Suprapubic skin (tissue), 4 donors: ENCODE measurements at regions not wholly inside any gene's neighbourhood (a gene's known extent, or its start where the extent isn't known, plus 50 kb on each side); places are given as distances from the start of the nearest gene placed in this dataset.

Experiments
- DNase-seq, 2 donors: peaks; one replicate each; pipeline ENCODE4 v3.0.0-alpha.2; 2019; ENCODE audit warnings: low spot score in 2 of 2
- H3K27ac ChIP-seq: fragments of 200-600 bp; sonication (generic); one replicate; pipeline ENCODE4 v1.5.1; 2019
- H3K27me3 ChIP-seq: fragments of 200-600 bp; sonication (generic); one replicate; pipeline ENCODE4 v1.5.1; 2019
- H3K36me3 ChIP-seq: fragments of 200-600 bp; sonication (generic); one replicate; pipeline ENCODE4 v1.5.1; 2019
- H3K4me1 ChIP-seq: fragments of 200-600 bp; sonication (generic); one replicate; pipeline ENCODE4 v1.5.1; 2019
- H3K4me3 ChIP-seq: fragments of 200-600 bp; sonication (generic); one replicate; pipeline ENCODE4 v1.5.1; 2019; ENCODE audit warnings: mild to moderate bottlenecking
- H3K9me3 ChIP-seq: fragments of 200-600 bp; sonication (generic); one replicate; pipeline ENCODE4 v1.5.1; 2019
- EP300 ChIP-seq: sonication (generic); formaldehyde crosslinking; IDR thresholded peaks from one replicate; pipeline ENCODE4 v1.6.1; 2017; ENCODE audit warnings: antibody characterized with exemption
- POLR2A ChIP-seq, 2 donors: fragments of 450-650 bp; IDR thresholded peaks; one replicate each; pipeline ENCODE4 v1.6.1; 2017; ENCODE audit warnings: antibody characterized with exemption in 2 of 2, mild to moderate bottlenecking in 2 of 2, moderate library complexity in 2 of 2
- POLR2AphosphoS5 ChIP-seq, 3 donors: sonication (generic); formaldehyde crosslinking; IDR thresholded peaks; one replicate each; pipeline ENCODE4 v1.6.1; 2017; ENCODE audit warnings: antibody characterized with exemption in 3 of 3
- WGBS: methylation state at CpG from one replicate; pipeline ENCODE4 v1.1.5; 2018; 5-methylcytosine and 5-hydroxymethylcytosine counted together
- TF ChIP-seq, protein P1 (sequence below), 2 donors: fragments of 200-600 bp in 1 of 2; fragments of 450-650 bp in 1 of 2; sonication (generic) in 1 of 2; IDR thresholded peaks; one replicate each; pipeline ENCODE4 v1.5.1; 2016 to 2019; ENCODE audit warnings: antibody characterized with exemption in 2 of 2, mild to moderate bottlenecking in 1 of 2, moderate library complexity in 1 of 2

DNA sequence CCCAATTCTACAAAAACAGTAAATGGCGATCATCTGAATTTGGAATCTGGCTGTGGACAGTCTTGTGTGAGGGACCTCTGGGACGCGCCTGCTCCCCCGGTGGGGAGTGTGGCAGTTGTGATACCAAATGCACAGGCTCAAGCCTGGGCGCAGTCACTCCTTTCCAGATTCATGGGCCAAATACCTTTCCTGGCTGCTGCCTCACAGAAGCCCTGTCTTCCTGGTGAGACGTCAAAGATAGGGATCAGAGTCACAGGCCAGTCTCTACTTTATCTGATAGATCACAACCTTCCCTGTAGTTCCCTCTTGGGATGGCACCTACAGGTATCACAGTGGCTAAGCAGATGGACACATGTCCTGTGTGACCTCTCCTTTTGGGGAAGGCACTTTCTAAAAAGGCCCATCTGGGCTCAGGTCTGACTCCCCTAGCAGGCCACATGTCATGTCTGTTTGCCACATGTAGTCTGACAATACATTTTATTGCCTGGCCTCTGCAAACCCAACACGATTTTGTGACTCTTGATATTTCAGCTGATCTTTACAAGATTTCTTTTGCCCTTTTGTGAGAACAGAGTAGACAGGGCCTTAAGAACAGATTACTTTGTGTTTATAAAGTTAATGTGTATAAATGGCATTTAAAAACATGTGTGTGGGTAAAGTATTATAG lies 150.1 kb downstream of the SNX10 start:
- TF ChIP-seq, protein P1, sequence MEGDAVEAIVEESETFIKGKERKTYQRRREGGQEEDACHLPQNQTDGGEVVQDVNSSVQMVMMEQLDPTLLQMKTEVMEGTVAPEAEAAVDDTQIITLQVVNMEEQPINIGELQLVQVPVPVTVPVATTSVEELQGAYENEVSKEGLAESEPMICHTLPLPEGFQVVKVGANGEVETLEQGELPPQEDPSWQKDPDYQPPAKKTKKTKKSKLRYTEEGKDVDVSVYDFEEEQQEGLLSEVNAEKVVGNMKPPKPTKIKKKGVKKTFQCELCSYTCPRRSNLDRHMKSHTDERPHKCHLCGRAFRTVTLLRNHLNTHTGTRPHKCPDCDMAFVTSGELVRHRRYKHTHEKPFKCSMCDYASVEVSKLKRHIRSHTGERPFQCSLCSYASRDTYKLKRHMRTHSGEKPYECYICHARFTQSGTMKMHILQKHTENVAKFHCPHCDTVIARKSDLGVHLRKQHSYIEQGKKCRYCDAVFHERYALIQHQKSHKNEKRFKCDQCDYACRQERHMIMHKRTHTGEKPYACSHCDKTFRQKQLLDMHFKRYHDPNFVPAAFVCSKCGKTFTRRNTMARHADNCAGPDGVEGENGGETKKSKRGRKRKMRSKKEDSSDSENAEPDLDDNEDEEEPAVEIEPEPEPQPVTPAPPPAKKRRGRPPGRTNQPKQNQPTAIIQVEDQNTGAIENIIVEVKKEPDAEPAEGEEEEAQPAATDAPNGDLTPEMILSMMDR (IDR thresholded peaks at IDR 0.05), result no peak
- no peak for TF ChIP-seq POLR2A (IDR thresholded peaks at IDR 0.05)
- TF ChIP-seq POLR2AphosphoS5 (IDR thresholded peaks at IDR 0.05), result no peak
- no peaks in the 10 kb centered on the region for H3K4me1 ChIP-seq
- H3K36me3 ChIP-seq, result no peaks in the 10 kb centered on the region
- no peaks in the 10 kb centered on the region for H3K9me3 ChIP-seq
- no peak for DNase-seq
- no peaks in the 10 kb centered on the region for H3K27me3 ChIP-seq
- H3K4me3 ChIP-seq, result no peak overlapping the region
- 85% methylated on average over 7 of the region's 7 CpGs for WGBS
- no peak overlapping the region for H3K27ac ChIP-seq

DNA sequence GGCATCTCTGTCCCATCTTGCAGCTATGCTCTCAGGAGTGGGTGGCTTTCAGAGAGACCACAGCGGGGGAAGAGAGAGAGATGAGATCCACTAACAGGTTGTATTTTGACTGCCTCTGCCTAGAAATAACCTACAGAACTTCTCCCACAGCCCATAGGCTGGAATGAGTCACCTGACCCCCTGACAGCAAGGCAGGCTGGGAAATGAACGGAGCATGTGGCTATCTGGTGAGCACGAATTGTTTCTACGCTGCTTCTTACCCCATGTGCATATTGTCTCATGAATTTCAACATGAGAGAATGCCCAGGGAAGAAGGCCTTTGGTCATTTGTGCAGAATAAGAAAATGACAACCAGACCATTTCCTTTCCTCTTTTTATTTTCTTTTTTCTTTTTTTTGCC lies 151.3 kb downstream of the SNX10 start:
- H3K4me3 ChIP-seq, result no peak overlapping the region
- no peak overlapping the region for H3K27ac ChIP-seq
- H3K36me3 ChIP-seq, result no peaks in the 10 kb centered on the region
- TF ChIP-seq, protein P1 (IDR thresholded peaks at IDR 0.05), result no peak
- TF ChIP-seq EP300 (no peak), POLR2AphosphoS5 (IDR thresholded peaks at IDR 0.05) (no peak), POLR2A (IDR thresholded peaks at IDR 0.05) (no peak)
- no peaks in the 10 kb centered on the region for H3K4me1 ChIP-seq
- H3K27me3 ChIP-seq, result no peaks in the 10 kb centered on the region
- 95% methylated on average over 4 of the region's 4 CpGs for WGBS
- DNase-seq, result no peak
- no peaks in the 10 kb centered on the region for H3K9me3 ChIP-seq

DNA sequence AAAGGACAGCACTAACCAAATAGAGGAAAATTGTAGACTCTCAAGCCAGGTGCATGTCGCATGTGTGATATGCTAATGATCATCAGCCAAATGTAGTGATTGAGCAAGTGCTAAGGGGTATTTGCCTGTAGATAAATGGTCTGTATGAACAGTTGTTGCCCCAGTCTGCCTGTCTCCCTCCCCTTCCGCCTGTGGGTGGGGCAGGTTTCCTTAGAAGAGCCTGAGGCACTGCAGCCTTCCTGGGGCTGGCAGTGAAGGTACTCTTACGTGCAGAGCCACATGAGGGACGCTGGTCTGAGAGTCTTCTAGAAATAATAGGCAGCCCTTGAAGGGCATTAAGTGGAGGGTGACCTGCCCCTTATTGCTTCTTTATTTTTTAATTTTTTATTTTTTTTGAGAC lies 152.1 kb downstream of the SNX10 start:
- WGBS, result 61% methylated on average over 4 of the region's 4 CpGs
- no peak for TF ChIP-seq POLR2A (IDR thresholded peaks at IDR 0.05)
- TF ChIP-seq EP300, result no peak
- no peak for TF ChIP-seq POLR2AphosphoS5 (IDR thresholded peaks at IDR 0.05)
- TF ChIP-seq, protein P1 (IDR thresholded peaks at IDR 0.05), result no peak
- no peaks in the 10 kb centered on the region for H3K9me3 ChIP-seq
- DNase-seq, result no peak
- H3K27ac ChIP-seq, result no peak overlapping the region
- H3K27me3 ChIP-seq, result no peaks in the 10 kb centered on the region
- H3K4me3 ChIP-seq, result no peak overlapping the region
- no peaks in the 10 kb centered on the region for H3K36me3 ChIP-seq
- no peaks in the 10 kb centered on the region for H3K4me1 ChIP-seq

DNA sequence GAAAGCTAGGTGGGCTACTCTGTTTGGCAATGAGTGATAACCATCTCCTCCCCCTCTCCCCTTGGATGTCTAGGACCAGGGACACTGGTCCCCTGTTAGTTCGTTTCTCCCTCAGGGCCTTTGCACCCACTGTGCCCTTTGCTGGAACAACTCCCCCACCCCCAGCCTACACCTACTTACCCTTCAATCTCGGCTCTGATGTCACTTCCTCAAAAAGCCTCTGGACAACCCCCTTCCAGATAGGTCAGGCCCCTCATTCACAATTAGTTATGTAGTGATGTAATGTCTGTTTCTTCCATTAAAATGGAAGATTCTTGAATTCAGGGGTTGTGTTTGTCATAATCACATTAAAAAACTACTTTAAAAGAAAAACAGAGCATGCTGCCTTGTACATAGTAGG lies 152.9 kb downstream of the SNX10 start:
- no peak for DNase-seq
- no peak for TF ChIP-seq EP300
- TF ChIP-seq, protein P1 (IDR thresholded peaks at IDR 0.05), result no peak
- no peak for TF ChIP-seq POLR2AphosphoS5 (IDR thresholded peaks at IDR 0.05)
- TF ChIP-seq POLR2A (IDR thresholded peaks at IDR 0.05), result no peak
- peaks cover 2% of the 10 kb centered on the region for H3K4me1 ChIP-seq
- no peaks in the 10 kb centered on the region for H3K27me3 ChIP-seq
- 86% methylated on average over 2 of the region's 2 CpGs for WGBS
- no peak overlapping the region for H3K4me3 ChIP-seq
- no peaks in the 10 kb centered on the region for H3K9me3 ChIP-seq
- no peaks in the 10 kb centered on the region for H3K36me3 ChIP-seq
- H3K27ac ChIP-seq, result no peak overlapping the region

DNA sequence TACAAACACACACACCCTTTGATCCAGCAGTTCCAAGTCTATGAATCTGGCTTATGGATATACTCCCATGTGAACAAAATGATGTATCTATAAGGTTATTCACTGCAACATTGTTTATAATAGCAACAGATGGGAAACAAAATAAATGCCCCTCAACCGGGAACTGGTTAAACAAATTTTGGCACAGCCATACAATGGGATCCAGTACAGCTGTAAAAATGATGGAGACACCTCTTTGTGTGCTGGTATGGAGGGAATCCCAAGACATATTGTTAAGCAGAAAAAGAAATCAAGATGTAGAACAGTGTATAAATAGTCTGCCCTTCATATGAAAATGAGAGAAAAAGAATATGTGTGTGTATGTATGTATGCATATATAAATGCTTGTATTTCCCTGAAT lies 155.5 kb downstream of the SNX10 start:
- H3K4me1 ChIP-seq, result peaks cover 3% of the 10 kb centered on the region
- no peaks in the 10 kb centered on the region for H3K9me3 ChIP-seq
- no peak overlapping the region for H3K27ac ChIP-seq
- TF ChIP-seq POLR2A (IDR thresholded peaks at IDR 0.05) (no peak), POLR2AphosphoS5 (IDR thresholded peaks at IDR 0.05) (no peak), EP300 (no peak)
- TF ChIP-seq, protein P1 (IDR thresholded peaks at IDR 0.05), result no peak
- H3K36me3 ChIP-seq, result no peaks in the 10 kb centered on the region
- H3K4me3 ChIP-seq, result no peak overlapping the region
- DNase-seq, result no peak
- WGBS, result 46% methylated on average over 1 of the region's 1 CpG
- no peaks in the 10 kb centered on the region for H3K27me3 ChIP-seq
